Liver (tissue), 8 donors: ENCODE measurements at regions not wholly inside any gene's neighbourhood (a gene's known extent, or its start where the extent isn't known, plus 50 kb on each side); places are given as distances from the start of the nearest gene placed in this dataset.

Experiments used
- DNase-seq: peaks from one replicate; pipeline ENCODE4 v3.0.0-alpha.2; 2017; ENCODE audit warnings: low spot score
- H3K27ac ChIP-seq, 2 donors: one replicate each; pipeline ENCODE4 v1.7.0; 2013; ENCODE audit warnings: inconsistent platforms in 2 of 2, low read length in 2 of 2, control low read depth in 1 of 2, low read depth in 1 of 2, mild to moderate bottlenecking in 1 of 2
- H3K27me3 ChIP-seq, 4 donors: one replicate each; pipeline versions ENCODE4 v1.6.1 to v1.7.0; 2013; ENCODE audit warnings: low read length in 3 of 4, inconsistent platforms in 1 of 4, mild to moderate bottlenecking in 1 of 4, moderate library complexity in 1 of 4; ENCODE audit not compliant: control insufficient read depth in 4 of 4, insufficient read depth in 4 of 4
- H3K36me3 ChIP-seq, 4 donors: one replicate each; pipeline versions ENCODE4 v1.6.1 to v1.7.0; 2013; ENCODE audit warnings: low read length in 3 of 4, mild to moderate bottlenecking in 3 of 4, low read depth in 1 of 4, moderate library complexity in 1 of 4; ENCODE audit not compliant: control insufficient read depth in 4 of 4, insufficient read depth in 3 of 4
- H3K4me1 ChIP-seq, 4 donors: one replicate each; pipeline versions ENCODE4 v1.6.1 to v1.7.0; 2013; ENCODE audit warnings: low read length in 3 of 4, mild to moderate bottlenecking in 3 of 4, moderate library complexity in 1 of 4; ENCODE audit not compliant: control insufficient read depth in 4 of 4, insufficient read depth in 4 of 4
- H3K4me3 ChIP-seq, 3 donors: one replicate each; pipeline versions ENCODE4 v1.6.1 to v1.7.0; 2013; ENCODE audit warnings: low read length in 3 of 3, control low read depth in 1 of 3, low read depth in 1 of 3, mild to moderate bottlenecking in 1 of 3
- H3K9ac ChIP-seq, 2 donors: one replicate each; pipeline ENCODE4 v1.7.0; 2013; ENCODE audit warnings: low read length in 2 of 2, mild to moderate bottlenecking in 2 of 2, moderate library complexity in 2 of 2, control low read depth in 1 of 2, low read depth in 1 of 2
- H3K9me3 ChIP-seq, 4 donors: one replicate each; pipeline versions ENCODE4 v1.6.1 to v1.7.0; 2013; ENCODE audit warnings: low read length in 3 of 4; ENCODE audit not compliant: control insufficient read depth in 4 of 4
- ATF3 ChIP-seq: IDR thresholded peaks from 2 replicates; pipeline ENCODE4 v1.6.1; 2016; ENCODE audit warnings: antibody characterized with exemption
- EGR1 ChIP-seq, 2 donors: IDR thresholded peaks; 2 replicates each; pipeline ENCODE4 v1.6.1; 2016 to 2018; ENCODE audit warnings: antibody characterized with exemption in 2 of 2, low read depth in 2 of 2
- FOXA1 ChIP-seq: IDR thresholded peaks from 2 replicates; pipeline ENCODE4 v1.6.1; 2016; ENCODE audit warnings: antibody characterized with exemption
- FOXA2 ChIP-seq: IDR thresholded peaks from 2 replicates; pipeline ENCODE4 v1.6.1; 2016; ENCODE audit warnings: antibody characterized with exemption
- GABPA ChIP-seq, 2 donors: IDR thresholded peaks in 1 of 2; conservative IDR thresholded peaks in 1 of 2; 2 replicates each; pipeline ENCODE4 v1.6.1; 2016; ENCODE audit warnings: antibody characterized with exemption in 2 of 2, mild to moderate bottlenecking in 1 of 2, moderate library complexity in 1 of 2
- HNF4A ChIP-seq, 2 donors: conservative IDR thresholded peaks; 2 replicates each; pipeline ENCODE4 v1.6.1; 2016; ENCODE audit warnings: antibody characterized with exemption in 2 of 2, mild to moderate bottlenecking in 2 of 2
- HNF4G ChIP-seq: IDR thresholded peaks from 2 replicates; pipeline ENCODE4 v1.6.1; 2016; ENCODE audit warnings: antibody characterized with exemption
- JUND ChIP-seq, 2 donors: IDR thresholded peaks; 2 replicates each; pipeline ENCODE4 v1.6.1; 2016; ENCODE audit warnings: antibody characterized with exemption in 2 of 2
- MAX ChIP-seq: IDR thresholded peaks from 2 replicates; pipeline ENCODE4 v1.6.1; 2016; ENCODE audit warnings: antibody characterized with exemption
- NR2F2 ChIP-seq: IDR thresholded peaks from 2 replicates; pipeline ENCODE4 v1.6.1; 2016; ENCODE audit warnings: antibody characterized with exemption
- RAD21 ChIP-seq, 2 donors: IDR thresholded peaks; 2 replicates each; pipeline ENCODE4 v1.6.1; 2016; ENCODE audit warnings: antibody characterized with exemption in 2 of 2, mild to moderate bottlenecking in 2 of 2
- REST ChIP-seq: IDR thresholded peaks from 2 replicates; pipeline ENCODE4 v1.6.1; 2016; ENCODE audit warnings: antibody characterized with exemption, mild to moderate bottlenecking
- RXRA ChIP-seq, 2 donors: IDR thresholded peaks; 2 replicates each; pipeline ENCODE4 v1.6.1; 2017 to 2018; ENCODE audit warnings: antibody characterized with exemption in 2 of 2, mild to moderate bottlenecking in 1 of 2
- SP1 ChIP-seq: IDR thresholded peaks from 2 replicates; pipeline ENCODE4 v1.6.1; 2018; ENCODE audit warnings: antibody characterized with exemption, mild to moderate bottlenecking
- TAF1 ChIP-seq: conservative IDR thresholded peaks from 2 replicates; pipeline ENCODE4 v1.6.1; 2016; ENCODE audit warnings: antibody characterized with exemption, mild to moderate bottlenecking
- YY1 ChIP-seq: IDR thresholded peaks from 2 replicates; pipeline ENCODE4 v1.6.1; 2016; ENCODE audit warnings: antibody characterized with exemption, mild to moderate bottlenecking
- WGBS: extraction: QIAGEN DNeasy Blood & Tissue Kit; methylation state at CpG from one replicate; pipeline ENCODE4 v1.1.7; 2013; 5-methylcytosine and 5-hydroxymethylcytosine counted together
- TF ChIP-seq, protein P1 (sequence below): IDR thresholded peaks from 2 replicates; pipeline ENCODE4 v1.6.1; 2016; ENCODE audit warnings: antibody characterized with exemption
- TF ChIP-seq, protein P2 (sequence below): fragments of 150-350 bp; IDR thresholded peaks from 2 replicates; pipeline ENCODE4 v1.5.1; 2017; ENCODE audit warnings: improper control_type of control experiment, low read depth, low read length; ENCODE audit not compliant: missing input control
- donor health status: healthy.
- donor health status: healthy.
- donor health status: healthy.
- donor health status: healthy.
- donor health status: healthy.

- no peaks in the 10 kb centered on the region for H3K9me3 ChIP-seq
- no peak overlapping the region for H3K4me3 ChIP-seq
- 93% methylated on average over 4 of the region's 4 CpGs for WGBS
- H3K4me1 ChIP-seq, result peaks cover 0 to 5% (median 0%) of the 10 kb centered on the region in 4 donors
- no peaks in the 10 kb centered on the region for H3K36me3 ChIP-seq
- no peak overlapping the region for H3K9ac ChIP-seq
- H3K27me3 ChIP-seq, result no peaks in the 10 kb centered on the region
- no peak for DNase-seq
- H3K27ac ChIP-seq, result no peak overlapping the region
- no peak for TF ChIP-seq MAX
- no peak for TF ChIP-seq HNF4A (conservative IDR thresholded peaks at IDR 0.05)
- no peak for TF ChIP-seq NR2F2
- TF ChIP-seq JUND (IDR thresholded peaks at IDR 0.05), result no peak
- no peak for TF ChIP-seq ATF3
- TF ChIP-seq FOXA1, result no peak
- TF ChIP-seq SP1, result no peak
- TF ChIP-seq EGR1 (IDR thresholded peaks at IDR 0.05; ENCODE audit: low read depth in 2 of 2), result no peak
- no peak for TF ChIP-seq FOXA2
- no peak for TF ChIP-seq GABPA (IDR thresholded peaks at IDR 0.05 in 1 of 2, conservative IDR thresholded peaks at IDR 0.05 in 1 of 2)
- TF ChIP-seq TAF1, result no peak
- TF ChIP-seq, protein P1, sequence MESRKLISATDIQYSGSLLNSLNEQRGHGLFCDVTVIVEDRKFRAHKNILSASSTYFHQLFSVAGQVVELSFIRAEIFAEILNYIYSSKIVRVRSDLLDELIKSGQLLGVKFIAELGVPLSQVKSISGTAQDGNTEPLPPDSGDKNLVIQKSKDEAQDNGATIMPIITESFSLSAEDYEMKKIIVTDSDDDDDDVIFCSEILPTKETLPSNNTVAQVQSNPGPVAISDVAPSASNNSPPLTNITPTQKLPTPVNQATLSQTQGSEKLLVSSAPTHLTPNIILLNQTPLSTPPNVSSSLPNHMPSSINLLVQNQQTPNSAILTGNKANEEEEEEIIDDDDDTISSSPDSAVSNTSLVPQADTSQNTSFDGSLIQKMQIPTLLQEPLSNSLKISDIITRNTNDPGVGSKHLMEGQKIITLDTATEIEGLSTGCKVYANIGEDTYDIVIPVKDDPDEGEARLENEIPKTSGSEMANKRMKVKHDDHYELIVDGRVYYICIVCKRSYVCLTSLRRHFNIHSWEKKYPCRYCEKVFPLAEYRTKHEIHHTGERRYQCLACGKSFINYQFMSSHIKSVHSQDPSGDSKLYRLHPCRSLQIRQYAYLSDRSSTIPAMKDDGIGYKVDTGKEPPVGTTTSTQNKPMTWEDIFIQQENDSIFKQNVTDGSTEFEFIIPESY, result no peak
- TF ChIP-seq YY1, result no peak
- TF ChIP-seq RXRA (IDR thresholded peaks at IDR 0.05), result no peak
- no peak for TF ChIP-seq REST
- TF ChIP-seq, protein P2, sequence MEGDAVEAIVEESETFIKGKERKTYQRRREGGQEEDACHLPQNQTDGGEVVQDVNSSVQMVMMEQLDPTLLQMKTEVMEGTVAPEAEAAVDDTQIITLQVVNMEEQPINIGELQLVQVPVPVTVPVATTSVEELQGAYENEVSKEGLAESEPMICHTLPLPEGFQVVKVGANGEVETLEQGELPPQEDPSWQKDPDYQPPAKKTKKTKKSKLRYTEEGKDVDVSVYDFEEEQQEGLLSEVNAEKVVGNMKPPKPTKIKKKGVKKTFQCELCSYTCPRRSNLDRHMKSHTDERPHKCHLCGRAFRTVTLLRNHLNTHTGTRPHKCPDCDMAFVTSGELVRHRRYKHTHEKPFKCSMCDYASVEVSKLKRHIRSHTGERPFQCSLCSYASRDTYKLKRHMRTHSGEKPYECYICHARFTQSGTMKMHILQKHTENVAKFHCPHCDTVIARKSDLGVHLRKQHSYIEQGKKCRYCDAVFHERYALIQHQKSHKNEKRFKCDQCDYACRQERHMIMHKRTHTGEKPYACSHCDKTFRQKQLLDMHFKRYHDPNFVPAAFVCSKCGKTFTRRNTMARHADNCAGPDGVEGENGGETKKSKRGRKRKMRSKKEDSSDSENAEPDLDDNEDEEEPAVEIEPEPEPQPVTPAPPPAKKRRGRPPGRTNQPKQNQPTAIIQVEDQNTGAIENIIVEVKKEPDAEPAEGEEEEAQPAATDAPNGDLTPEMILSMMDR, result no peak
- TF ChIP-seq HNF4G, result no peak
- no peak for TF ChIP-seq RAD21 (IDR thresholded peaks at IDR 0.05)
These were observed 114.2 kb downstream of the ANXA1 start for GRCh38 chr9:73265876-73266275.
